HG03025 (cell line): ENCODE measurements at regions not wholly inside any gene's neighbourhood (a gene's known extent, or its start where the extent isn't known, plus 50 kb on each side); places are given as distances from the start of the nearest gene placed in this dataset.
A peak's percentile ranks its signal among the peaks of the same experiment; 100 is the strongest.

Experiments used
- ATAC-seq: cut with Tn5 transposase; IDR thresholded peaks from one replicate; pipeline ENCODE4 v1.9.1; 2021; ENCODE audit warnings: mild to moderate bottlenecking, moderate library complexity; ENCODE audit not compliant: unreplicated experiment, low FRiP score

GRCh38 chr3:168540726-168541125 is 445.0 kb upstream of the GOLIM4 start:
- no peak for ATAC-seq

GRCh38 chr3:168539909-168540308 is 444.2 kb upstream of the GOLIM4 start:
- ATAC-seq = no peak

GRCh38 chr3:168534761-168535160 is 439.0 kb upstream of the GOLIM4 start:
- no peak for ATAC-seq

- no peak for ATAC-seq
Observed at GRCh38 chr3:168533600-168533999, 437.9 kb upstream of the GOLIM4 start.

- ATAC-seq = no peak
Observed at GRCh38 chr3:168532135-168532534, 436.4 kb upstream of the GOLIM4 start.

- ATAC-seq = no peak
Observed at GRCh38 chr3:168531116-168531515, 435.4 kb upstream of the GOLIM4 start.

- ATAC-seq = no peak
Observed at GRCh38 chr3:168524129-168524528, 428.4 kb upstream of the GOLIM4 start.

GRCh38 chr3:168517249-168518071 is 421.7 kb upstream of the GOLIM4 start:
- ATAC-seq = no peak

GRCh38 chr3:168514252-168514651 is 418.5 kb upstream of the GOLIM4 start:
- ATAC-seq = no peak

GRCh38 chr3:168512802-168513201 is 417.1 kb upstream of the GOLIM4 start:
- ATAC-seq = no peak

- ATAC-seq = no peak
Observed at GRCh38 chr3:168511428-168512014, 415.8 kb upstream of the GOLIM4 start.

GRCh38 chr3:168506589-168506988 is 410.9 kb upstream of the GOLIM4 start:
- ATAC-seq = no peak

GRCh38 chr3:168501570-168501969 is 405.8 kb upstream of the GOLIM4 start:
- ATAC-seq = no peak

GRCh38 chr3:168498194-168498593 is 402.5 kb upstream of the GOLIM4 start:
- ATAC-seq = peak; percentile 40

GRCh38 chr3:168497741-168498140 is 402.0 kb upstream of the GOLIM4 start:
- no peak for ATAC-seq

- no peak for ATAC-seq
Observed at GRCh38 chr3:168497183-168497582, 401.5 kb upstream of the GOLIM4 start.

GRCh38 chr3:168495932-168496331 is 400.2 kb upstream of the GOLIM4 start:
- ATAC-seq = no peak

GRCh38 chr3:168495270-168495669 is 399.5 kb upstream of the GOLIM4 start:
- no peak for ATAC-seq

GRCh38 chr3:168493412-168494205 is 397.9 kb upstream of the GOLIM4 start:
- no peak for ATAC-seq

GRCh38 chr3:168490981-168491380 is 395.3 kb upstream of the GOLIM4 start:
- ATAC-seq = no peak

GRCh38 chr3:168489301-168489700 is 393.6 kb upstream of the GOLIM4 start:
- ATAC-seq = no peak
